T-helper 2 cell (primary cell): ENCODE measurements at regions not wholly inside any gene's neighbourhood (a gene's known extent, or its start where the extent isn't known, plus 50 kb on each side); places are given as distances from the start of the nearest gene placed in this dataset.
"Not testable (repeated sequence)": the region's sequence is repeated elsewhere in the genome, so short reads cannot be mapped to it uniquely, and the experiment has no call there.

Experiments
- DNase-seq, 5 experiments: peaks; one replicate each; pipeline versions ENCODE4 v3.0.0 to v3.0.0-alpha.2; 2012 to 2022

- no peak for DNase-seq
Observed at GRCh38 chr1:221989741-221990140, 247.9 kb upstream of the DUSP10 start.

DNA sequence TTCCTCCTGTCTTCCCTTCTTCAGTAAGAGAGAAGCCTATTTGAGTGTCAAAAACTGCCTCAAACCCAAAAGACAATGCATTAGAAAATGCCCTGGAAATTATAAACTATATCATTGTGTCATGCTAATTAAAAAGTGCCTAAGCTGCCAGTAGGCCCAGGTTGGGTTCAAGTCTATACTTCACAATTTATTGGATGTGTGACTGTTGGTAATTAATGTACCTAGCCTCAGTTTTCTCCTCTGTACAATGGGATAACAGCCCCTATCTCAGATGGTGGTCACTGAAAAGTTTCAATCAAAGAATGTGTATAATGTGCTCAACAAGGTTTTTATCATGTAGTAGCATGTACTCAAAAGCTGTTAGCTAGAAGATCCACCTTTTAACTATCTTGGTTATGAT is 246.9 kb upstream of the DUSP10 start:
- no peak for DNase-seq

GRCh38 chr1:221987860-221988520 is 246.1 kb upstream of the DUSP10 start:
- DNase-seq, result no peak

- no peak for DNase-seq
Observed at GRCh38 chr1:221983444-221983843, 241.6 kb upstream of the DUSP10 start.

DNA sequence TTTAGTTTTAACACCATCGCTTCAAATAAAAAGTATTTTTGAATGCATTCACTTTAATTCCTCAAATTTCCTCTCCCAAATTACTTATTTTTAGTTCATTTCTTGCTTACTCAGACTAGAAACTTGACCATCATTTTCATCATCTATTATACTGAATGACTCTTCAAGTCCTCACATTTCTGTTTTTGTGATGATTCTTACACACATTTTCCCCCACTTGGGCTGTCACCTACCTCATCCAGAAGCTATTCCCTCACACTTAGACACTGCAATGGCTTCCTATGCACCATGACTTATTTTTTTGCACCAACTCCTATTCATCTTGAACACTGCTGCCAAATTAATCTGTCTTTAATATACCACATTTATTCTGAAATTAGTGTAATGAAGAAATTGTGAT is 239.6 kb upstream of the DUSP10 start:
- DNase-seq, result no peak

GRCh38 chr1:221979444-221980032 is 237.6 kb upstream of the DUSP10 start:
- no peak for DNase-seq

DNA sequence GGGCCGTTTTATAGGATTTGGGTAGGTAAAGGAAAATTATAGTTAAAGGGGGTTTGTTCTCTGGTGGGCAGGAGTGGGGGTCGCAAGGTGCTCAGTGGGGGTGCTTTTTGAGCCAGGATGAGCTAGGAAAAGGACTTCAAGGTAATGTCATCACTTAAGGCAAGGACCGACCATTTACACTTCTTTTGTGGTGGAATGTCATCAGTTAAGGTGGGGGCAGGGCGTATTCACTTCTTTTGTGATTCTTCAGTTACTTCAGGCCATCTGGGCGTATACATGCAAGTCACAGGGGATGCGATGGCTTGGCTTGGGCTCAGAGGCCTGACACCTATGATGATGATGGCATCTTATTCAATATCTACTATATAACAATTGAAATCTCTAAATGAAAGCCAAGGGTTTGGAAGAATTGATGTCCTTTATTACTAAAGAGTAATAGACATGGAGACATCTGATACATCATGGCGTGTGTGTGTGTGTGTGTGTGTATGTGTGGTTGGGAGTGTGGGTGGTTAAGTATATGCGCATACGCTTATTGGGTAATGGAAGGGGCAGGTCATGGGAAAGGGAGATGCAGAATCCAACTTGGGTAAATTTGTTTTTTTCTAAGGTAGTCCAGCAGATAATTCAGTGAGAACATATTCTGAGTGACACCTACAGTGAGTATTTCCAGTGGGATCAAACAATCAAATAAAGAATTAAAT is 236.9 kb upstream of the DUSP10 start:
- DNase-seq, result not testable (repeated sequence)

DNA sequence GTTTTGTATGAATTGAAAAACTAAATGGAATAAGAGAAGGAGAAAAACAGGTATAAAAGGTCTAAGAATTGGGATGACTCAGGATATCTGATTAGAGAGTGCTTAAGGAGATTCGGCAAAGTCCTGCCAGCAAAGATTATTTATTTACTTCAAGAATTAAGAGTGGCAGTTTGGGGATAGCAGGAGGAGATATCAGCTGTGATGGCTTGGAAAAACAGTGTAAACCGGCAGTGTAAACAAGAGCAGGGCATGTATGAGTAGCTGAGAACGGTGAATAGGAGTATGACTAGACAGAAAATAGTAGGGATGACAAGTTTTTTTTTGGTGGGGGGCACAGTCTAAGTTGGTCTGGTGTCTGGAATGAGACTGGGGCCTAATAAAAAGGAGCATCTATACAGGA is 231.9 kb upstream of the DUSP10 start:
- DNase-seq, result not testable (repeated sequence)

DNA sequence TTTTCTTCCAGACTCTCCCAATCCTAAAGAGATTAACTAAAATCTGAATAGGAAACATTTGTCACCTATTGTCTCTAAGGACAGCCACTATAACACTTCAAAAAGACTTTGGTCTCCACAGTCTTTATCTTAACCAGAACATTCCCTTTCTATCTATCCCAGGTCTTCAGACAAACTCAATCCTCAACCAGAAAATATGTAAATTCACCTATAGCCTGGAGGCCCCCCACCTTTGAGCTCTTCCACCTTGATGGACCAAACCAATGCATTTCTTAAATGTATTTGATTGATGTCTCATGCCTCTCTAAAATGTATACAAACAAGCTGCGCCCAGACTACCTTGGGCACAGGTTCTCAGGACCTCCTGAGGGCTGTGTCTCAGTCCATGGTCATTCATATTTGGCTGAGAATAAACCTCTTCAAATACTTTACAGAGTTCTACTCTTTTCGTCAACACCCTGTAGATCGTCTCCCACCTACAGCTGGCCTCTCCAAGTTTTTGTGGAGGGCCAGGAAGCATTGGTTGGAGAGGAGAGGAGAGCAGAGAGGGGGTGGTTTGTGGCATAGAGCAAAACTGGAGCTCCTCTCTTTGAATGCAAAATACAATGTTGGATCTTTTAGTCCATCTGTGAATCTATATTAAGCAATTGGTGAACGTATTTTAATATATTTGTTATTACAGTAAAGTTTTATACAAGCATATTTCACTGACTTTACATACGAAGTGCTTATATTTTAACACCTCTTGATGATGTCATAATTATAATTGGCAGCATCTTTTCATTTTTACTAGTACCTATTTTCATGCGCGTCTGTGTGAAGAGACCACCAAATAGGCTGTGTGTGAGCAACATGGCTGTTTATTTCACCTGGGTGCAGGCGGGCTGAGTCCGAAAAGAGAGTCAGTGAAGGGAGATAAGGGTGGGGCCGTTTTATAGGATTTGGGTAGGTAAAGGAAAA is 230.7 kb upstream of the DUSP10 start:
- DNase-seq, result no peak

GRCh38 chr1:221971035-221971434 is 229.1 kb upstream of the DUSP10 start:
- not testable (repeated sequence) for DNase-seq

DNA sequence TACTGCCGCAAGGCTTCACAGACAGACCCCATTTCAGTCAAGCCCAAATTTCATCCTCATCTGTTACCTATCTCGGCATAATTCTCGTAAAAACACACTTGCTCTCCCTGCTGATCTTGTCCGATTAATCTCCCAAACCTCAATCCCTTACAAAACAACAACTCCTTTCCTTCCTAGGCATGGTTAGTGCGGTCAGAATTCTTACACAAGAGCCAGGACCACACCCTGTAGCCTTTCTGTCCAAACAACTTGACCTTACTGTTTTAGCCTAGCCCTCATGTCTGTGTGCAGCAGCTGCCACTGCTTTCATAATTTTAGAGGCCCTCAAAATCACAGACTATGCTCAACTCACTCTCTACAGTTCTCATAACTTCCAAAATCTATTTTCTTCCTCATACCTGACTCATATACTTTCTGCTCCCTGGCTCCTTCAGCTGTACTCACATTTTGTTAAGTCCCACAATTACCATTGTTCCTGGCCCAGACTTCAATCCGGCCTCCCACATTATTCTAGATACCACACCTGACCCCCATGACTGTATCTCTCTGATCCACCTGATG is 227.5 kb upstream of the DUSP10 start:
- not testable (repeated sequence) for DNase-seq

DNA sequence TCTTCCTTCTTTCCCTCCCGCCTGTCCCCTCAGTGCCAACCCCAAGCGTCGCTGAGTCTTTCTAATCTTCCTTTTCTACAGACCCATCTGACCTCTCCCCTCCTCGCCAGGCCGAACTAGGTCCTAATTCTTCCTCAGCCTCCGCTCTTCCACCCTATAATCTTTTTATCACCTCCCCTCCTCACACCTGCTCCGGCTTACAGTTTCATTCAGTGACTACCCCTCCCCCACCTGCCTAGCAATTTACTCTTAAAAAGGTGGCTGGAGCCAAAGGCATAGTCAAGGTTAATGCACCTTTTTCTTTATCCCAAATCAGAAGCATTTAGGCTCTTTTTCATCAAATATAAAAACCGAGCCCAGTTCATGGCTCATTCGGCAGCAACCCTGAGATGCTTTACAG is 225.6 kb upstream of the DUSP10 start:
- not testable (repeated sequence) for DNase-seq

DNA sequence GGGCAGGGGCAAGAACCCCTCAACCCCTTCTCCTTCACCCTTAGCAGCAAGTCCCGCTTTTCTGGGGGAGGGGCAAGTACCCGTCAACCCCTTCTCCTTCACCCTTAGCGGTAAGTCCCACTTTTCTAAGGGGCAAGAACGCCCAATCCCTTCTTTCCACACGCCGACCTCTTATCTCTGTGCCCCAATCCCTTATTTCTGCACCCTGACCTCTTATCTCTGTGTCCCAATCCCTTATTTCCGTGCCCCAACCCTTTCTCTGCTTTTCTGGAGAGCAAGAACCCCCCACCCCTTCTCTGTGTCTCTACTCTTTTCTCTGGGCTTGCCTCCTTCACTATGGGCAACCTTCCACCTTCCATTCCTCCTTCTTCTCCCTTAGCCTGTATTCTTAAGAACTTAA is 225.0 kb upstream of the DUSP10 start:
- not testable (repeated sequence) for DNase-seq

- not testable (repeated sequence) for DNase-seq
Observed at GRCh38 chr1:221965891-221966290, 224.0 kb upstream of the DUSP10 start.

GRCh38 chr1:221965252-221965651 is 223.4 kb upstream of the DUSP10 start:
- DNase-seq, result no peak

GRCh38 chr1:221963742-221964141 is 221.9 kb upstream of the DUSP10 start:
- no peak for DNase-seq

GRCh38 chr1:221962385-221962784 is 220.5 kb upstream of the DUSP10 start:
- DNase-seq, result no peak

DNA sequence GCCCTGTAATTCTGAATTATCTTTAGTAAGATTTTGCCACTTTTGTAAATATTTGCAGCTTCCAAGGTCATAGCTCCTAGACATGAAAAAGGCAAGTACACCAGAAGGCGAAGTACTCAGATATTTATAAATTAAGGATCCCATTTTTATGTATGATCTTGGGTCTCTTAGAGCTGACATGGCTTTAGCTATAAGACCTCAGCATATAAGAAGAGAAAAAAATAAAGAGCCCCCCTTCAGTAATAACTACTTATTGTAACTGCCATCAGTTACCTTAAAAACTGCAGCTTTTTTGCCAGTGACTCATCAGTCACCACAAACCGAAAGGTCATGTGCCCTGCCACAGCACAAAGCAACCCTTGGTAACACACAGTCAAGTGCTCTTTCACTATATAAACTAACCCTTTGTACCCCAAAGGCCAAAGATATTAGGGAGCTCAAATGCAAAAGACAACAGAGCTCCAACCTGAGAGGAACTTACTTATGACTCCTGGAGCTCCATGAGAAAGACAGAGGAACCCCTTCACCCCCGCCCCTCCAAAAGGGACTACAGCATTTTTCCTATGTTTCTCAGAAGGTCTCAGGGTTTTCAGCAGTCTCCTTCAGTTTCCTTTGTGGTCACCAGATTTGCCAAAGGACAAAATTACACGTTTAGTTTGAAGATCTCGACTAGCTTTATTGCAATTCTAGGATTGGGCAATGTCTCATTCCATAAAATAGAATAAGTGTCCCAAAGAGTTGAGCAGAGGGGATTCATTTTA is 219.8 kb upstream of the DUSP10 start:
- DNase-seq, result peak in 2 of 5 experiments; percentile 2 to 72

DNA sequence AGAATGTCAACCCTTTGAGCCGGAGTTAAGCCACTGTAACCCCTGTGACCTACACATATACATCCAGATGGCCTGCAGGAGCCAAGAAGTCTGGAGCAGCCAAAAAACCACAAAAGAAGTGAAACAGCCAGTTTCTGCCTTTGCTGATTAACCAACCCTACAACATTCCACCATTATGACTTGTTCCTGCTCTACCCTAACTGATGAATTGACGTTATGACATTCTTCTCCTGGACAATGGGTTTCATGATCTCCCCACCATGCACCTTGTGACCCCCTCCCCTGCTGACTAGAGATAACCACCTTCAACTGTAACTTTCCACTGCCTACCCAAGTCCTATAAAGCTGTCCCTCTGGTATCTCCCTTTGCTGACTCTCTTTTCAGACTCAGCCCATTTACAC is 216.3 kb upstream of the DUSP10 start:
- DNase-seq, result not testable (repeated sequence)

- DNase-seq, result not testable (repeated sequence)
Observed at GRCh38 chr1:221957350-221957749, 215.5 kb upstream of the DUSP10 start.

DNA sequence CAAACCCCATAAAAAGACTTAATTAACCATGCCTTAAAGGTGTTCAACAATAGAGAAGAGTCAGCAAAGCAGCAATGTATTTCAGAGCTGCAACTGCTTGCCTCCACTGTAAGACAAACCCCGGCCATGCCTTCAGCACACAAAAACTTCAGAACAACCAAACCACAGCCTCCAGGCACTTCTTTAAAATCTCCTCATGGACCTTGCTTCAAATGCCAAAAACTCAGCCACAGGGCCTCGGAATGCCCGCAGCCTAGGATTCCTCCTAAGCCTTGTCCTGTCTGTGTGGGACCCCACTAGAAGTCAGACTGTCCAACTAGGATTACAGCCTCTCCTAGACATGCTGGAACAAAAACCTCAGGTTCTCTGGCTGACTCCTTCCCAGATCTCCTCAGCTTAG is 208.1 kb upstream of the DUSP10 start:
- DNase-seq, result no peak

DNA sequence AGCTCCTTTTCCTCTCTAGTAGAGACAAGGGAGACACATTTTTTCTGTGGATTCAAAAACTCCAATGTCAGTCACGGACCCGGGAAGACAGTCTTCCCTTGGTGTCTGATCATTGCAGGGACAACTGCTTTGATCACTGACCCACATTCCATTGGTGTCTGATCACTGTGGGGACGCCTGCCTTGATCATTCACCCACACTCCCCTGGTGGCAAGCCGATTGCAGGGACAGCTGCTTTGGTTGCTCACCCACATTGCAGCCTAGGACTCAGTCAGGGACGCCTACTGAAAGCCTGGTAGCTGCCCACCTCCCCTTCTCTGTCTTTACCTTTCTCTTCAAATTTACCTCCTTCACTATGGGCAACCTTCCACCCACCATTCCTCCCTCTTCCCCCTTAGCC is 206.6 kb upstream of the DUSP10 start:
- no peak for DNase-seq
